Keratinocyte (primary cell): ENCODE measurements at regions not wholly inside any gene's neighbourhood (a gene's known extent, or its start where the extent isn't known, plus 50 kb on each side); places are given as distances from the start of the nearest gene placed in this dataset.

Experiments used
- DNase-seq: peaks from one replicate; pipeline ENCODE4 v3.0.0-alpha.2; 2011; ENCODE audit warnings: low read depth, missing footprints, low spot score
- FAIRE-seq: peaks from 2 replicates; lab custom pipeline; 2011; peaks lifted over from hg19 to GRCh38; lab: Jason Lieb, UNC
- H2AFZ ChIP-seq: 2 replicates; pipeline ENCODE4 v1.6.0; 2012; ENCODE audit warnings: low read length, control low read depth, inconsistent platforms; ENCODE audit not compliant: control insufficient read depth
- H3K27ac ChIP-seq: 2 replicates; pipeline ENCODE4 v1.5.1; 2011; ENCODE audit warnings: low read length; ENCODE audit not compliant: control insufficient read depth, insufficient read depth
- H3K27me3 ChIP-seq: 3 replicates; pipeline ENCODE4 v1.6.0; 2011; ENCODE audit warnings: low read length; ENCODE audit not compliant: control insufficient read depth, insufficient read depth; ENCODE audit errors: extremely low read depth
- H3K36me3 ChIP-seq, 2 experiments: 2 replicates in 1 of 2; 3 replicates in 1 of 2; pipeline ENCODE4 v1.5.1; 2011; ENCODE audit warnings: low read length in 2 of 2, mild to moderate bottlenecking in 1 of 2; ENCODE audit not compliant: control insufficient read depth in 2 of 2, insufficient read depth in 2 of 2; ENCODE audit errors: extremely low read depth in 1 of 2
- H3K4me1 ChIP-seq: 3 replicates; pipeline ENCODE4 v1.5.1; 2011; ENCODE audit warnings: low read length; ENCODE audit not compliant: control insufficient read depth, insufficient read depth; ENCODE audit errors: extremely low read depth
- H3K4me2 ChIP-seq: 3 replicates; pipeline ENCODE4 v1.6.0; 2011; ENCODE audit warnings: low read depth, low read length; ENCODE audit not compliant: control insufficient read depth, insufficient read depth; ENCODE audit errors: extremely low read depth
- H3K4me3 ChIP-seq, 3 experiments: fragments of 200-600 bp in 1 of 3; sonication (generic) in 1 of 3; 2 replicates in 2 of 3; 3 replicates in 1 of 3; pipeline ENCODE4 v1.5.1; 2011 to 2016; ENCODE audit warnings: low read length in 3 of 3, mild to moderate bottlenecking in 3 of 3, control low read depth in 2 of 3, inconsistent platforms in 1 of 3, low read depth in 1 of 3, mixed read lengths in 1 of 3, mixed run types in 1 of 3, moderate library complexity in 1 of 3; ENCODE audit not compliant: control insufficient read depth in 2 of 3, insufficient read depth in 2 of 3; ENCODE audit errors: extremely low read depth in 1 of 3
- H3K79me2 ChIP-seq: 2 replicates; pipeline ENCODE4 v1.6.0; 2012; ENCODE audit warnings: low read length; ENCODE audit not compliant: control insufficient read depth, insufficient read depth
- H3K9ac ChIP-seq: 3 replicates; pipeline ENCODE4 v1.6.0; 2011; ENCODE audit warnings: low read length; ENCODE audit not compliant: control insufficient read depth, insufficient read depth; ENCODE audit errors: extremely low read depth
- H3K9me1 ChIP-seq: 3 replicates; pipeline ENCODE4 v1.6.0; 2011; ENCODE audit warnings: low read length; ENCODE audit not compliant: control insufficient read depth, insufficient read depth; ENCODE audit errors: extremely low read depth
- H3K9me3 ChIP-seq: 2 replicates; pipeline ENCODE4 v1.5.1; 2012; ENCODE audit warnings: low read depth, low read length; ENCODE audit not compliant: control insufficient read depth
- H4K20me1 ChIP-seq: 3 replicates; pipeline ENCODE4 v1.6.0; 2011; ENCODE audit warnings: low read length; ENCODE audit not compliant: control insufficient read depth, insufficient read depth; ENCODE audit errors: extremely low read depth
- EZH2 ChIP-seq: IDR thresholded peaks from one replicate; pipeline ENCODE4 v1.6.1; 2012; ENCODE audit warnings: inconsistent platforms, mild to moderate bottlenecking, low read length, moderate library complexity
- dilution Hi-C: fragments of 300-500 bp; cut with MboI; formaldehyde crosslinking; loops from one replicate; pipeline ENCODE4 v1.7.0; 2020; ENCODE audit warnings: low sequenced_read_pairs; ENCODE audit not compliant: extremely low pct_ligation_motif_present
- TF ChIP-seq, protein P1 (sequence below), 3 experiments: IDR thresholded peaks in 1 of 3; conservative IDR thresholded peaks in 1 of 3; optimal IDR thresholded peaks in 1 of 3; 2 replicates in 2 of 3; 3 replicates in 1 of 3; pipeline versions ENCODE3 to v1.5.1; 2011; ENCODE audit warnings: low read length in 3 of 3, mild to moderate bottlenecking in 3 of 3, moderate library complexity in 2 of 3, control low read depth in 1 of 3, inconsistent platforms in 1 of 3; ENCODE audit not compliant: insufficient read depth in 2 of 3; ENCODE audit errors: extremely low read depth in 1 of 3

DNA sequence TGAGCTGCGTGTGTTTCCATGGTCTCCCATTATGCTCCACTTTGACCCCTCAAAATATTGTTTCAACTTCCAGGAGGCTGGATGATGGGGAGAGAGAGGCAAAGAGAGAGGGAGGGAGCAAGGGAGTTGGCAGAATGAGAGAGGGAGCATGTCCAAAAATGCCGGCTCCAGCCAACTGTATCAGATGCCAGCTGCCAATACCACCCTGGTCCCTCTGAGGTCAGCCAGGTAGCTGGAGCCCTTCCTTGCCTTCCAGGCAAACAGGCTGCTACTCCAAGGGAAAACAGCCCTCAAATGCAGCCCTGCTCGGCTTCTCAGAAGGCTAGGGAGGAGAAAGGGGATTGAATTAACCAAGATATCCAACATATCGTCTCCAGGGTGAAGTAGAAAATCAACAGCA is 440.0 kb downstream of the TSHZ3 start:
- no peak for FAIRE-seq
- Histone ChIP-seq H4K20me1 (no peaks in the 10 kb centered on the region), H3K27ac (no peak overlapping the region), H3K4me3 (no peak overlapping the region), H3K9me3 (peaks cover 11% of the 10 kb centered on the region), H3K79me2 (no peaks in the 10 kb centered on the region), H3K27me3 (no peaks in the 10 kb centered on the region), H3K4me2 (no peak overlapping the region), H2AFZ (no peak overlapping the region), H3K9ac (no peak overlapping the region), H3K36me3 (no peaks in the 10 kb centered on the region), H3K9me1 (no peaks in the 10 kb centered on the region), H3K4me1 (no peaks in the 10 kb centered on the region)
- dilution Hi-C loops = no loop called here
- TF ChIP-seq EZH2 = no peak
- TF ChIP-seq, protein P1, sequence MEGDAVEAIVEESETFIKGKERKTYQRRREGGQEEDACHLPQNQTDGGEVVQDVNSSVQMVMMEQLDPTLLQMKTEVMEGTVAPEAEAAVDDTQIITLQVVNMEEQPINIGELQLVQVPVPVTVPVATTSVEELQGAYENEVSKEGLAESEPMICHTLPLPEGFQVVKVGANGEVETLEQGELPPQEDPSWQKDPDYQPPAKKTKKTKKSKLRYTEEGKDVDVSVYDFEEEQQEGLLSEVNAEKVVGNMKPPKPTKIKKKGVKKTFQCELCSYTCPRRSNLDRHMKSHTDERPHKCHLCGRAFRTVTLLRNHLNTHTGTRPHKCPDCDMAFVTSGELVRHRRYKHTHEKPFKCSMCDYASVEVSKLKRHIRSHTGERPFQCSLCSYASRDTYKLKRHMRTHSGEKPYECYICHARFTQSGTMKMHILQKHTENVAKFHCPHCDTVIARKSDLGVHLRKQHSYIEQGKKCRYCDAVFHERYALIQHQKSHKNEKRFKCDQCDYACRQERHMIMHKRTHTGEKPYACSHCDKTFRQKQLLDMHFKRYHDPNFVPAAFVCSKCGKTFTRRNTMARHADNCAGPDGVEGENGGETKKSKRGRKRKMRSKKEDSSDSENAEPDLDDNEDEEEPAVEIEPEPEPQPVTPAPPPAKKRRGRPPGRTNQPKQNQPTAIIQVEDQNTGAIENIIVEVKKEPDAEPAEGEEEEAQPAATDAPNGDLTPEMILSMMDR (optimal IDR thresholded peaks at IDR 0.05 in 1 of 3, IDR thresholded peaks at IDR 0.05 in 1 of 3, conservative IDR thresholded peaks at IDR 0.05 in 1 of 3; ENCODE audit: extremely low read depth in 1 of 3, insufficient read depth in 2 of 3, low read length in 3 of 3) = no peak
- DNase-seq = no peak

DNA sequence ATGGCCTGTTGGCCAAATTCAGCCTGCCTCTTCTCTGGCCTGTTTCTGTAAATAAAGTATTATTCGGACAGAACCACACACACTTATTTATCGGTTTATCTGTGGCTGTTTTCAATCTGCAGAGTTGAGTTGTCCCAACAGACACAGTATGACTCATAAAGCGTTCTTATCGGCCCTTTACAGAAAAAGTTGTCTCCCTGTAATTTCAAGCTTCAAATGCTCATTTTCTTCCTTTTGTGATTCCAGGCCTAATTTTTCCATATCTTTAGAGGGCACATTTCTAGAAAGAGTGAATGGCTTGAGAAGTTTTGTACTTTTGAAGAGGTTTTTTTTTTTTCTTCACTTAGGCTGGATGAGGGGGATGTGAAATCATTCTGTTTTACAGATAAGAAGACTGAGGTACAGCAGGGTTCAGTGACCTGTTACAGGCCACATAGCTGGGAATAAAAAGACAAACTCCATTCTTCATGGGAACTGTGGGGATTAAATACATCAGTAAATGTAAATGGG is 440.9 kb downstream of the TSHZ3 start:
- H3K9ac ChIP-seq = no peak overlapping the region
- no peak overlapping the region for H3K4me2 ChIP-seq
- no peak overlapping the region for H3K27ac ChIP-seq
- no peak overlapping the region for H2AFZ ChIP-seq
- TF ChIP-seq EZH2 = no peak
- TF ChIP-seq, protein P1 (optimal IDR thresholded peaks at IDR 0.05 in 1 of 3, IDR thresholded peaks at IDR 0.05 in 1 of 3, conservative IDR thresholded peaks at IDR 0.05 in 1 of 3; ENCODE audit: extremely low read depth in 1 of 3, insufficient read depth in 2 of 3, low read length in 3 of 3) = no peak
- H3K27me3 ChIP-seq = no peaks in the 10 kb centered on the region
- H3K79me2 ChIP-seq = no peaks in the 10 kb centered on the region
- DNase-seq = no peak
- no peak overlapping the region for H3K4me3 ChIP-seq
- H3K9me3 ChIP-seq = peaks cover 9% of the 10 kb centered on the region
- dilution Hi-C loops = no loop called here
- no peaks in the 10 kb centered on the region for H4K20me1 ChIP-seq
- H3K9me1 ChIP-seq = no peaks in the 10 kb centered on the region
- no peaks in the 10 kb centered on the region for H3K36me3 ChIP-seq
- no peak for FAIRE-seq
- H3K4me1 ChIP-seq = no peaks in the 10 kb centered on the region
